ENCODE measurements at regions not wholly inside any gene's neighbourhood (a gene's known extent, or its start where the extent isn't known, plus 50 kb on each side); places are given as distances from the start of the nearest gene placed in this dataset.

GRCh38 chr21:32216293-32216692 is 62.6 kb downstream of the MIS18A start:
- TF ChIP-seq ZNF34 (CRISPR knock-in tag; IDR thresholded peaks at IDR 0.05; ENCODE audit: borderline replicate concordance) = no peak
- no peak for TF ChIP-seq ZNF512B (CRISPR knock-in tag; IDR thresholded peaks at IDR 0.05; ENCODE audit: borderline replicate concordance)
- no peak for TF ChIP-seq PATZ1 (CRISPR knock-in tag; IDR thresholded peaks at IDR 0.05)
- no peak for TF ChIP-seq GABPA (IDR thresholded peaks at IDR 0.05; ENCODE audit: low read depth, low read length)
- no peak for TF ChIP-seq GABPA (CRISPR knock-in tag; IDR thresholded peaks at IDR 0.05; ENCODE audit: low read depth)
